LNCaP clone FGC (cell line): ENCODE measurements at regions not wholly inside any gene's neighbourhood (a gene's known extent, or its start where the extent isn't known, plus 50 kb on each side); places are given as distances from the start of the nearest gene placed in this dataset.

Experiments
- DNase-seq: peaks from one replicate; pipeline ENCODE4 v3.0.0-alpha.2; 2011; ENCODE audit warnings: low read depth
- H3K4me3 ChIP-seq: 2 replicates; pipeline ENCODE4 v1.5.1; 2011; ENCODE audit warnings: mild to moderate bottlenecking, low read depth, low read length, control low read depth
- TF ChIP-seq, protein P1 (sequence below): IDR thresholded peaks from 2 replicates; pipeline ENCODE4 v1.5.1; 2012; ENCODE audit warnings: mild to moderate bottlenecking; ENCODE audit not compliant: control insufficient read depth, insufficient read depth; ENCODE audit errors: extremely low read depth

DNA sequence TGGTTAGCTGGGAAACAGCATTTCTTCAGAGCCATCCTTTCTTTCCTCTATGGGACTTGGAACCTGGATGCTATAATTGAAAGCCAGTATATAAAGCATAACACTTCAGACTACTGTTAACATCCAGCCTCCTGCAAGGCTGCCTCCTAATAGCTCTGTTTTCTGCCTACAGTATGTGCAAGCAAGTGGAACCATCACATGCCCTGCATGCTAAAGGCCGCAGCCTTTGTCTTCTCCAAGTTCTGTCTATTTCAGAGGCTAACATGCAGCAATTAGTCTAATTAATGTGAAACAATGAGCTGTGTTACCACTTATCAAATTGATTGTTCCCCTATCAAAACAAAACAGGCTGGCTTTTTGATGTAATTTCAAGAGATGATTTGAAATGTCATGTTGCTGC, 82.7 kb upstream of the ESRRG start:
- TF ChIP-seq, protein P1, sequence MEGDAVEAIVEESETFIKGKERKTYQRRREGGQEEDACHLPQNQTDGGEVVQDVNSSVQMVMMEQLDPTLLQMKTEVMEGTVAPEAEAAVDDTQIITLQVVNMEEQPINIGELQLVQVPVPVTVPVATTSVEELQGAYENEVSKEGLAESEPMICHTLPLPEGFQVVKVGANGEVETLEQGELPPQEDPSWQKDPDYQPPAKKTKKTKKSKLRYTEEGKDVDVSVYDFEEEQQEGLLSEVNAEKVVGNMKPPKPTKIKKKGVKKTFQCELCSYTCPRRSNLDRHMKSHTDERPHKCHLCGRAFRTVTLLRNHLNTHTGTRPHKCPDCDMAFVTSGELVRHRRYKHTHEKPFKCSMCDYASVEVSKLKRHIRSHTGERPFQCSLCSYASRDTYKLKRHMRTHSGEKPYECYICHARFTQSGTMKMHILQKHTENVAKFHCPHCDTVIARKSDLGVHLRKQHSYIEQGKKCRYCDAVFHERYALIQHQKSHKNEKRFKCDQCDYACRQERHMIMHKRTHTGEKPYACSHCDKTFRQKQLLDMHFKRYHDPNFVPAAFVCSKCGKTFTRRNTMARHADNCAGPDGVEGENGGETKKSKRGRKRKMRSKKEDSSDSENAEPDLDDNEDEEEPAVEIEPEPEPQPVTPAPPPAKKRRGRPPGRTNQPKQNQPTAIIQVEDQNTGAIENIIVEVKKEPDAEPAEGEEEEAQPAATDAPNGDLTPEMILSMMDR: no peak
- no peak for DNase-seq
- no peak overlapping the region for H3K4me3 ChIP-seq

DNA sequence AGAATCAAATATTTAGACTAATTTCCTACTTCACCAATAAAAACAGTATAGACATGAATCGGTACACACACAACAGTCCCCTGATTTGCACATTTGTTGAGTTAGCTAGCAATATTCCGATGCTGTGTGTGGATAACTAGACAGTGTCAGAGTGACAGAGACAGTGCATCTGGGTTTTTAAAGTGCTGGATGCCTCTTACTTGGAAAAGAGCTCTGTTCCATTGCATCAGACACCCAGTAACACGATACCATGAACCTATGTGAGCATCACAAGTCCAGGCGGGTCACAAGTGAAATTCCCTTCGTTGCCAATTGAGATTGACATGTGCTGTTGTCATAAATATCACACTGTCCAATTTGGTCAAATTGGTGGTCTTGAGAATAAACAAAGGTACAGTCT, 82.0 kb upstream of the ESRRG start:
- H3K4me3 ChIP-seq: no peak overlapping the region
- TF ChIP-seq, protein P1: no peak
- no peak for DNase-seq

DNA sequence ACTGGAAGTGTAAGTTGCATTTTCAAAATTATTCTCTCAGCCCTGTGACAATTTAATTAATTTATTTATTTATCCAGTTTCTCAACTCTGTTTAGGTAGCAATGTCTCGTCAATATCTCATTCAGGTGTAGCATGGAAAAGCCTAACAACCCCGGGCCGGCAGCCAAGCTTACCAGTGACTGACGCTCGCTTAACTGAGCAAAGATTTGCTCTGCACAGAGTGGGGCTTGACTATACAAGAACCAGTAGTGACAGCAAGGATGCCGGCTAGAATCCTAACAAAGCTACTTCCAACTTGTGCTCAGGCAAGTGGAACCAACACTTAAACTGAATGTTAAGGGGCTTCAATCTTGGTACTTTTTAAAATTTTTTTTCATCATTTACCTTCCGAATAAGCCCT, 80.9 kb upstream of the ESRRG start:
- no peak for DNase-seq

DNA sequence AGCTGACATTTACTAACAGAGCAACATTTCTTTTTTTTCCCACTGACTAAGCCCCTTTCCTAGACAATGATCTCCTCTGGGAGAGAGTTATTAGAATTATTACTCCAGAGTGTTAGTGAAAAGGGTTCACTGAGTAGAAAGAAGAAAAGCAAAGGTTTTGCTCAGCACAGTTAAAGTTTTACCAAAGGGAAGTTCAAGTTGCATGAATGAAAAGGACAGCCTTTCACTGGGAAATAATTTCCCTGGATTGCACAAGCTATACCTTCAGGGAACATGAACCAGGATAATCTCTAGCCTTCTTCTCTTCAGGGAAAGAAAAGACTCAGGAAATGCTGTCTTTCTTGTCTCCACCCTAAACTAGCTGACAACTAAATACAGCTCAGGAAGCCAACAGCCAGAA, 71.4 kb upstream of the ESRRG start:
- TF ChIP-seq, protein P1: no peak
- DNase-seq: no peak
- no peak overlapping the region for H3K4me3 ChIP-seq

More for the DNA sequence above, 80.9 kb upstream of the ESRRG start:
- no peak overlapping the region for H3K4me3 ChIP-seq
- TF ChIP-seq, protein P1: no peak

DNA sequence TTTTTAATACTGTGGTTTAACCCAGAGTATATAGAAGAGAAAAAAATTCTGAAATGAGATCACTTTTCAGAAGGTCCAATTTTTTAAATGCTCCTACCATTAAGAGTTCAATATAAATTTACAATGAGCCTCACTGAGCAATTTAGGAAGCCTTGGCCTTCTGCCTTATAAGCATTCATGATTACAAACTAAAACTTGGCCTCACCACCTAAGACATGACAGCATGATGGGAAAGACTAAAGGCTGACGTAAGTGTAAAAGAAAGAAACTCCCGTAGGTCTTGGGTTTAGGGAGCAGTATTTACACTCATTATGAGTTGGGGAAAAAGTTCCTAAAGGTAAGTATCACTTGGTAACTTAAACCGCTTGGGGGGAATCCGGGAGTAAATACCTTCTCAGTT, 70.7 kb upstream of the ESRRG start:
- no peak overlapping the region for H3K4me3 ChIP-seq
- DNase-seq: no peak
- TF ChIP-seq, protein P1: no peak

DNA sequence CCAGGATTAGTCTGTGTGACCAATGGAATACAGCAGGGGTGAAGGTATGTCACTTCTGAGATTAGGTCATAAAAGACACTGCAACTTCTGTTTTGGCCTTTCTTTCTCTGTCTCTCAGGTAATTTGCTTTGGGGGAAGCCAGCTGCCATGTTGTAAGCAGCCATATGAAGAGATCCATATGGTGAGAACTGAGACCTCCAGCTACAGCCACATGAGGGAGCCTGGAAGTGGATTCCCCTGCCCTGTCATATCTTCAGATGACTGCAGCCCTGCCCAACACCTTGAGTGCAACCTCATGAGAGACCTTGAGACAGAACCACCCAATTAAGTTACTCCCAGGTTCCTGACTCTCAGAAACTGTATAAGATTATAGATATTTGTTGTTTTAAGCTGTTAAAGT, 70.1 kb upstream of the ESRRG start:
- TF ChIP-seq, protein P1: no peak
- H3K4me3 ChIP-seq: no peak overlapping the region
- no peak for DNase-seq

DNA sequence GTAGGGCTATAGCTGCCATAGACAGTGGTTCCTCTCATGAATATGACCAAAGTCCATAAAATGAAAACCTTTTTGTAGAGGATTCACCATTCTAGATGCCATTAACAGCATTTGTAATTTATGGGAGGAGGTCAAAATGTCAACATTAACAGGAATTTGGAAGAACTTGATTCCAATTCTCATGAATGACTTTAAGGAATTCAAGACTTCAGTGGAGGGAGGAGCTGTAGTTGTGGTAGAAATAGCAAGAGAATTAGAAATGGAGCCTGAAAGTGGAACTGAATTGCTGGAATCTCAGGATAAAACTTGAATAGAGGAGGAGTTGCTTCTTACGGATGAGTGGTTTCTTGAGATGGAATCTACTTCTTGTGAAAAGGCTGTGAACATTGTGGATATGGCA, 65.4 kb upstream of the ESRRG start:
- TF ChIP-seq, protein P1: no peak
- no peak overlapping the region for H3K4me3 ChIP-seq
- no peak for DNase-seq
